WTC11 (cell line): ENCODE measurements at regions not wholly inside any gene's neighbourhood (a gene's known extent, or its start where the extent isn't known, plus 50 kb on each side); places are given as distances from the start of the nearest gene placed in this dataset.

Experiments used
- CTCF ChIP-seq: fragments of 200-600 bp; IDR thresholded peaks from 2 replicates; pipeline ENCODE4 v1.8.0; 2022; ENCODE audit warnings: antibody characterized with exemption
- E2F4 ChIP-seq: sonication (generic); formaldehyde crosslinking; IDR thresholded peaks from 2 replicates; pipeline ENCODE4 v1.8.1; 2022; ENCODE audit warnings: low read depth, mild to moderate bottlenecking, moderate library complexity, missing genetic modification reagents, borderline replicate concordance
- HMGXB4 ChIP-seq: sonication (generic); formaldehyde crosslinking; IDR thresholded peaks from 2 replicates; pipeline ENCODE4 v1.8.1; 2023; ENCODE audit warnings: mild to moderate bottlenecking, moderate library complexity, missing genetic modification reagents
- MAX ChIP-seq: sonication (generic); formaldehyde crosslinking; IDR thresholded peaks from 2 replicates; pipeline ENCODE4 v1.8.0; 2022; ENCODE audit warnings: mild to moderate bottlenecking, missing genetic modification reagents
- USF1 ChIP-seq: sonication (generic); formaldehyde crosslinking; IDR thresholded peaks from 2 replicates; pipeline ENCODE4 v1.8.0; 2022; ENCODE audit warnings: mild to moderate bottlenecking, missing genetic modification reagents

- no peak for TF ChIP-seq MAX (CRISPR knock-in tag)
- TF ChIP-seq CTCF: no peak
- no peak for TF ChIP-seq USF1
- TF ChIP-seq HMGXB4 (CRISPR knock-in tag): no peak
- TF ChIP-seq E2F4 (CRISPR knock-in tag): no peak
Observed at GRCh38 chr5:123914333-123914732, 402.4 kb downstream of the CSNK1G3 start.
